Esophagus squamous epithelium (tissue), 4 donors: ENCODE measurements at regions not wholly inside any gene's neighbourhood (a gene's known extent, or its start where the extent isn't known, plus 50 kb on each side); places are given as distances from the start of the nearest gene placed in this dataset.

Source experiments
- CTCF ChIP-seq, 6 experiments: fragments of 450-650 bp in 4 of 6; fragments of 200-600 bp in 2 of 6; sonication (generic) in 2 of 6; IDR thresholded peaks; one replicate each; pipeline ENCODE4 v1.5.1; 2016 to 2019; ENCODE audit warnings: antibody characterized with exemption in 6 of 6, mild to moderate bottlenecking in 4 of 6, moderate library complexity in 4 of 6
- POLR2A ChIP-seq, 4 donors: fragments of 450-650 bp; IDR thresholded peaks; one replicate each; pipeline ENCODE4 v1.6.1; 2017; ENCODE audit warnings: antibody characterized with exemption in 4 of 4, mild to moderate bottlenecking in 4 of 4, moderate library complexity in 3 of 4

DNA sequence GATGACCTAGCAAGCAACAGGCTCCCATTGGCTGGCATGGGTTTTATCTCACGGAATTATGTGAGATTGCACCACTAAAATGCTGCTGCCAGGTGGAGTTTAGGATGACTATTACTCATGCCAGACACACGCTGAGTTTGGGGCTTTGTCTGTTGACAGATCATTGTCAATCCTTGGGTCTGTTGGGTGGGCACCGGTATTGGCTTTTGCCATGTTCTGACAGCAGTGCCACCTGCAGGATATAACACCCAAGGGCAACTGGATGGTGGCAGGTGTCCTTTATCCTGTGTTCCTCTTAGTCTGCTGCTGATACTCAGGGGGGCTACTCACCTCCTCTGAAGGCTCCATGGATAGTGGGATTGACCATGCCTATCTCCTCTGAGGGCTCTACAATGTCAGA lies 221.6 kb upstream of the DYNLRB2 start:
- TF ChIP-seq CTCF (IDR thresholded peaks at IDR 0.05) (peak in 1 of 6 experiments; percentile 22), POLR2A (IDR thresholded peaks at IDR 0.05) (no peak)
